ENCODE measurements at regions not wholly inside any gene's neighbourhood (a gene's known extent, or its start where the extent isn't known, plus 50 kb on each side); places are given as distances from the start of the nearest gene placed in this dataset.

GRCh38 chr15:25981114-25981513, 118.0 kb upstream of the ATP10A start:
- TF ChIP-seq CTCF (IDR thresholded peaks at IDR 0.05; ENCODE audit: low read depth, low read length, poor library complexity, severe bottlenecking) (no peak), EZH2phosphoT487 (IDR thresholded peaks at IDR 0.05; ENCODE audit: borderline replicate concordance, low read length) (no peak)
